GM18520 (cell line): ENCODE measurements at regions not wholly inside any gene's neighbourhood (a gene's known extent, or its start where the extent isn't known, plus 50 kb on each side); places are given as distances from the start of the nearest gene placed in this dataset.
"Not testable (repeated sequence)": the region's sequence is repeated elsewhere in the genome, so short reads cannot be mapped to it uniquely, and the experiment has no call there.

Experiments
- ATAC-seq: cut with Tn5 transposase; IDR thresholded peaks from one replicate; pipeline ENCODE4 v1.9.1; 2021; ENCODE audit not compliant: unreplicated experiment

DNA sequence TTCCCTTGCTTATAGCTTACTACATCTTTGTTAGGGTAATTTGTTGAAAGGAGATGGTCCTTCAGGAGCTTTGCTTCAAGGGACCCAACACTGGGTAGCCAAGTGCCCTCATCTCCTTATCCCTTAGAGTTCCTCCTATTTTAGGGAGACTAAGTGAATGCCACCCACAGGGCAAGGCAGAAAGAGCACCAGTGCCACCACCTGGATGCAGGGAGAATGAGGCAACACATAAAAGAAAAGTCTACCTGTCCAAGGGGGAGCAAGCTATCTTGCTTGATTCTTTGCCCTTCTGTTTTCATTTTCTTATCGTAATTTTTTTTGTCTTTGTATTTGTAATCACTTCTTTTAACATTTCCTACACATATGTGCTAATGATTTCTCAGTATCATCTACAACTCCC is 205.5 kb downstream of the NPR3 start:
- no peak for ATAC-seq

DNA sequence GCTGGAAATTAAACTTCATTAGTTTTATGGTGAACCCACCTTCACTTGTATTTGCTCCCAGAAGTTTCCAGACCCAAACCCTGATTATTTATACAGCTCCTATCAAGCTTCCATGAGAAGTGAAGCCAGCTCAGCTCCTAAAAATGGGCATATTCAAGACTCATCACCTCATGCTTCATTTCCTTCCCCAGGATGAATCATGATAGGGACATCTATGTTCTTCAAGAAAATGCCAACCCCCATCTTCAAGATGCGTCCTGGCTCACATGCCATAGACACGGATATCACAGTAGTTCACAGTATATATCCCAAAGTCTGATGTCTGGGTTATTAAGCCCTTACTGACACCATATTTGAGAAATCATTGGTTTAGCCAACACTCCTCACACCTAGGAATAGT is 217.6 kb downstream of the NPR3 start:
- ATAC-seq = no peak

DNA sequence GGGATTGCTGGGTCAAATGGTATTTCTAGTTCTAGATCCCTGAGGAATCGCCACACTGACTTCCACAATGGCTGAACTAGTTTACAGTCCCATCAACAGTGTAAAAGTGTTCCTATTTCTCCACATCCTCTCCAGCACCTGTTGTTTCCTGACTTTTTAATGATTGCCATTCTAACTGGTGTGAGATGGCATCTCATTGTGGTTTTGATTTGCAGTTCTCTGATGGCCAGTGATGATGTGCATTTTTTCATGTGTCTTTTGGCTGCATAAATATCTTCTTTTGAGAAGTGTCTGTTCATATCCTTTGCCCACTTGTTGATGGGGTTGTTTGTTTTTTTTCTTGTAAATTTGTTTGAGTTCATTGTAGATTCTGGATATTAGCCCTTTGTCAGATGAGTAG is 220.3 kb downstream of the NPR3 start:
- not testable (repeated sequence) for ATAC-seq

DNA sequence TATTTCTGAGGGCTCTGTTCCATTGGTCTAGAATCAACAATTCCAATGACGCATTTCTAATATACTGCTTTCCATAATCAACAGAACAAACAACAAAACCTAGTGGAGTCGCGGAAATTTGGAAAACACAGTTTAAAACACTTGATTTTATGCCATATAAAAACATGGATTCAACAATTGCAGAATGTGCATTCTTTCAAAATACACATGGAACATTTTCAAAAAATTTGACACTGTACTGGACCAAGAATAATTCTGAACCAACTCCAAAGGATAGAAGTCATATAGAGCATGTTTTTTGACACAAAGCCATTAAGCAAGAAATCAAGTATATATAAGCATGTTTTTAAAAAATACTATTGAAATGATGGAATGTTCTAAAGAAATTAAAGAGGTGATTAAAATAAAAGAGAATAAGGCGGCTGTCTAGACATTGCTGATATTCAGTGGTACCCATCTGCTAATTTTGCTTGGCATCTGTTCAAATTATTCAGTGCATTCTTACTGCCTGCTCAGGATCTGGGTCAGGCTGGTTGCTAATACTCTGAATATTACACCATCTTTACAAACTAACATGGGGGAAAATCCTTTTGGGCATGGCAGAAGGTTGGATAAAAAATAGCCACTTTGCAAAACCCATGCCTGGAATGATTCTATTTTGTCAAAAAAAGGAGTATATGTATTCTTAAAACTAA is 221.3 kb downstream of the NPR3 start:
- ATAC-seq = no peak

GRCh38 chr5:32933692-32934091 is 222.6 kb downstream of the NPR3 start:
- no peak for ATAC-seq

DNA sequence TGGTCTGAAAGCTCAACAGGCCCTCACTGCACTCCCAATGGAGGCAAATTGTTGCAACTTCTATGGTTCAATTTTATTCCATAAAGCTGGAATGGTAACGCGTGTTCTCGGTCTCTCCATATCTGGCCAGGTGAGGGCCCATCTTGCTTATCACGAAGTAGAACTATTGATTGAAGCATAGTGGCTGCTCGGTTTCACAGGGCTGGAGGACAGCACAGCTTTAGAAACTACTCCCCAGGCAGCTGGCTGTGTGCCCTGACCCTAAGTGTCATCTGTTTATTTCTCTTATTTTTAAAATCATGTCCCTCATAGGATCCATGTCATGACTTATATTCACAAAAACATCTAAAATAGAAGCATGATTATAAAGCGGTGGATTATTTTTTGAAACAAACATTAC is 223.4 kb downstream of the NPR3 start:
- ATAC-seq = no peak

GRCh38 chr5:32935283-32935682 is 224.2 kb downstream of the NPR3 start:
- ATAC-seq = no peak

GRCh38 chr5:32936329-32936728 is 225.2 kb downstream of the NPR3 start:
- ATAC-seq = no peak

DNA sequence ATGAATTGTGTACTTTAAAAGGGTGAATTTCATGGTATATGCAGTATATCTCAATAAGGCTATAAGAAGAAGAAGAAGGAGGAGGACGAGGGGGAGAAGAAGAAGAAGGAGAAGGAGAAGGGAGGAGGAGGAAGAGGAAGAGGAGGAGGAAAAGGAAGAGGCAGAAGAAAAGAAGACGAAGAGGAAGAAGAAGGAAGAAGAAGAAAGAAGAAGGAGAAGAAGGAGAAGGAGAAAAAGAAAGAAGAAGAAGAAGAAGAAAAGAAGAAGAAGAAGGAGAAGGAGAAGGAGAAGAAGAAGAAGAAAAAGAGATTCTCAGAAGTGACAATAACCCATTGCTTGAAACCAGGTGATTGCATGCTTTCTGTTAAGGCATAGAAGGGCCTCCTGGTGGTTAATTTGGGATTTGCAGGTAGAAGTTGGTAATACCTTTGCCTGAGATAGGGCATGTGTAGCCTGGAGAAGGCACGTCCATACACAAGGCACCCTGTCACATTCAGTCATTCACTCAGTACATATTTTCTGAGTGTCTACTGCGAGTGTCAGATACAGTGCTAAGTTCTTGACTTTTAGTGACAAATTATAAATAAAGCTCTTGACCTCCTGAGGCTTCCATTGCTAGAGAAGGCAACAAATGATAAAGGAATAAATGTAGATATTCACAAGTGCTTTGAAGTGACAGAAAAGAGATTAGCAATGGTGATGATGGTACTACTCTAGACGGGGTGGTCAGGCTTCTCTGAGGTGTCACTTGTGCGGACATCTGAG is 231.3 kb downstream of the NPR3 start:
- ATAC-seq = peak; percentile 72

DNA sequence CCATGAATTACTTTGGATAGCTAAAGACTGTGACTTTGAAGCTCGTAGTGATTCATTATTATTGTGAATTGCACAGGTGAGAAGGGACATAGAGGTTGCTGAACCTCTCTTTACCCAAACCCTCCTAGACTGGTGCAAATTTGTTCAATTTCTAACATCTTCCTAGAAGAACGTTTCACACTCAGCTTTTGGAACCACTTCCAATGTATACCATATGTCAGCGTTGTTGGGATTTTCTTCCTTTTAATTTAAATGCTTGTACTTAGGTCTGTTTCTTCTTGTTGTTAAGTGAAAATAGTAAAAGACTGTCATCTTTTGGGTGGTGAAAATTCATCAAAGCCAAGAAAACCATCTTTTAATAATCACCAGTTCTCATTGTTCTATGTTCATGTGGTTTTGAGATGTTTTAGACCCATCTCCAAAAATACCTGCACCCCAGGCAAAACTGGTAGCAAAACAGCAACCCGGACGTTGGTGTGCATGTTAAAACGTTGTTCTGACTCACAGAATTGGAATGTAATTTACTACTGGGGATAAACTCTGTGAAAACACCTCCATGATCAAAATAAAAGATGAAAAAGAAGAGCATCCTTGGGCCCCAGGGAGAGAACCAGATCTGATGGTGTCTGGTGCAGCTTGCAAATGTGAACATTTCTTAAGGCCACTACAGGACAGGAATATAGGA is 238.3 kb downstream of the NPR3 start:
- ATAC-seq = no peak

DNA sequence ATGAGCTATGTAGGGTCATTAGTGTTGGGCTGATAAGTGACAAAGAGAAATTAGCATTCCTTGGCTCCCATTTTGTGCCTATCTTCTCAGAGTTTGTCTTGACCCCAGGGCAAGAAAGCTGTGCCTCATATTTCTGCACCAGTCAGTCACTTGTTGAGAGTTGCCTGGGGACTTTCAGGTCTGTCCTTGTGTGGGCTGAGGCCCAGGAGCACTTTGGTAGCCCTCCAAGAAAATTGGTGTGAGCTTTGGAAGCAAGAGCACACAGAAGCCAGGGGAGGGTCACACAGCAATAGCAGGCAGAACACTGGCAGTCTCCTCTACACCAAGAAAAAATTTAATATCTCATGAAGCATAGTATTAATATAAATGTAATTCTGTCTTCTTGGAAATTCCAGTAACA is 239.9 kb downstream of the NPR3 start:
- ATAC-seq = no peak

- ATAC-seq = no peak
These were observed 240.8 kb downstream of the NPR3 start for GRCh38 chr5:32951878-32952277.

DNA sequence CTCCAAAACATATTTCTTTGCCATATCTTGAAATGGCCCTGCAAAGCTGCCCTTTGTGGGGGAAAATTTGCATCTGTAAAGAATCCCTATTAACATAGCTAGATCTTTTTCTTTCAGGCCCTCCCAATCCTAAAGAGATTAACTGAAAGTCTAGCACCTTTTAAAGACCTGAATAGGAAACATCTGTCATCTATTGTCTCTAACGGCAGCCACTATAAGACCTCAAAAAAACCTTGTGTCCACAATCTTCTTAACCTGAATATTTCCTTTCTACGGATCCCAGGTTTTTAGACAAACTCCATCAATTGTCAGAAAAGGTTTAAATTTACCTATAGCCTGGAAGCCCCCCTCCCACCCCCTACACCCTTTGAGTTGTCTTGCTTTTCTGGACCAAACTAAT is 241.3 kb downstream of the NPR3 start:
- not testable (repeated sequence) for ATAC-seq

GRCh38 chr5:32953694-32954093 is 242.6 kb downstream of the NPR3 start:
- ATAC-seq = no peak

- ATAC-seq = no peak
These were observed 244.7 kb downstream of the NPR3 start for GRCh38 chr5:32955814-32956213.

DNA sequence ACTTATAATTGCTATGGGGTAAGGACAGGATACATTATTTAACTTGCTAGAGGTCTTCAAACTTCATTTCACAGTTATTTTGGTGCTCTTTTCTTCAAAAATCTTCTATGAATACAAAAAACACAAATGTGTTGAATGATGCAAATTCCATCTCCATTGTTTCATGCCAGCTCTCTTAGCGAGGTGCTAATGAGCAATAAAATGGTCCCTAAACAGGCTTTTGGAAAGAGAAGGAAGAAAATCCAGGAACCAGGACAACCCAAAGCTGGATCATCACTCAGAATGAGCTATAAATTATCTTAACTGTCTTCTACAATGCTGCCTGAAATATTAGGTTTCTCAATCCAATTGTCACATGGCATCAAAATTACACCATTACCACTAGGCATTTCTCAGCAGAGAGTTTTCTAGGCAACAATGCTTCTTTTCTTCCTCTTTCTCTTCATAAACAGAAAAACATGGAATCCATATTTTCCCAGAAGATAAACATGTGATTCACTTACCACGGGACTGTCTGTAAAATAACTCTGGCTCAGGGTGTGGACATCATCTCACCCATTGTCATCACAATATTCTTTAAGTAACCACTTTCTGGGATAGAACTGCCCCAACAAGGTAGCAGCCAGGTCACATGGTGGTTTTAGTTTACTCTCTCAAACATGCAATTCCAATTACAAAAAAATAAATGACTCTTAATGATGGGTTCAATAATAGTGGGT is 249.4 kb downstream of the NPR3 start:
- no peak for ATAC-seq

- ATAC-seq = no peak
These were observed 249.9 kb downstream of the NPR3 start for GRCh38 chr5:32961059-32961415.

DNA sequence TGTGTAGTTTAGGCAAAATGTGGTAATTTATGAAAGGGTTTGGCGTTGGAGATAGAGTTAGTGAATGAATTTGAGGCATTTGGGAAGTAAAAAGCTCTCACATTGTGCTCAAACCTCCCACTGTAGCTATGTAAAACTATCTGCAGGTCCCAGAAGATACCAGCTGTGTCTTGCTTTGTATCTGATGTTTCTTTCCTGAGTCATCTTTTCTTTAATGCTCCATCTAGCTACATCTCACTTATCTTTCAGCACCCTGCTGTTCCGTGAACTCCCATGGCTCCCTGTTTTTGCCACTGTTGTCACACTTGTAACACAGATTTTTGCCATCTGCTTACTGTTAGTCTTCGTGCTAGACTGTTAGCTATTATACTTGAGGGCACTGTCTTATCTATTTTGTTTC is 253.1 kb downstream of the NPR3 start:
- no peak for ATAC-seq

- no peak for ATAC-seq
These were observed 262.5 kb downstream of the NPR3 start for GRCh38 chr5:32973646-32974045.

DNA sequence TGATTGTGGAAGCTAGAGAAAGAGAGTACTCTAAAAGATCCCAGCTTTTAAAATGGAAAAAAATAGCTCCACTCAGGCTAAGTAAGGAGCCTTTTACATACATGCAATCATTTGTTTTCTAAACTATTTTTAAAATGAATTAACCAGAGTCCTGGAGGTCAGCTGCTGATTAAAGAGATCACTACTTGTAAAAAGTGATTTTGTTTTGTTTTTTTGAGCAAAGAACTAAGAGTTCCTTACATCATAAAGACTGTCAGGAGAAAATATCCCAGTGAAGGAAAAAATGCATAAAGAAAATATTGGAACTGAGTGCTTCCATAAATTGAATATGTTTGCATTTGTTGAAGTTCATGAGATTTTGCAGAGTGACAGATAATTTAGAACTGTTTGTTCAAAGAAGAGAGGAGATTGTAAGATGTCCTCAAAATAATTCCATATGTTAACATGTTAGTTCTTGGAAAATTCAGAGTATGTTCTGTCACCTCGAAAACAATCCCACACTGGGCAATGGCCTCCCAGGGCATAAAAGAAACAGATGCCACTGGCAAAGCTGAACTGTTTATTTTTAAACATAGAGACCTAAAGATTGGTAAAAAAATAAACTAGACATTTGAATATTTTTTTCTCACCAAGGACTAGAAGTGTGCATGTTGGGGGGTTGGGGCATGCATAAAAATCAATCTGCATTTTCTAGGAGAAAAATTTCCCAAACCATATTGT is 264.7 kb downstream of the NPR3 start:
- no peak for ATAC-seq

GRCh38 chr5:32981061-32981460 is 269.9 kb downstream of the NPR3 start:
- ATAC-seq = no peak
